Peyer's patch (tissue), 4 donors: ENCODE measurements at regions not wholly inside any gene's neighbourhood (a gene's known extent, or its start where the extent isn't known, plus 50 kb on each side); places are given as distances from the start of the nearest gene placed in this dataset.

Experiments
- POLR2A ChIP-seq, 2 donors: fragments of 450-650 bp; IDR thresholded peaks; one replicate each; pipeline ENCODE4 v1.5.1; 2017; ENCODE audit warnings: antibody characterized with exemption in 2 of 2, mild to moderate bottlenecking in 2 of 2, moderate library complexity in 2 of 2
- TF ChIP-seq, protein P1 (sequence below), 6 experiments: fragments of 450-650 bp in 4 of 6; fragments of 200-600 bp in 2 of 6; sonication (generic) in 1 of 6; IDR thresholded peaks; one replicate each; pipeline ENCODE4 v1.5.1; 2017 to 2019; ENCODE audit warnings: antibody characterized with exemption in 6 of 6, mild to moderate bottlenecking in 3 of 6, moderate library complexity in 1 of 6

DNA sequence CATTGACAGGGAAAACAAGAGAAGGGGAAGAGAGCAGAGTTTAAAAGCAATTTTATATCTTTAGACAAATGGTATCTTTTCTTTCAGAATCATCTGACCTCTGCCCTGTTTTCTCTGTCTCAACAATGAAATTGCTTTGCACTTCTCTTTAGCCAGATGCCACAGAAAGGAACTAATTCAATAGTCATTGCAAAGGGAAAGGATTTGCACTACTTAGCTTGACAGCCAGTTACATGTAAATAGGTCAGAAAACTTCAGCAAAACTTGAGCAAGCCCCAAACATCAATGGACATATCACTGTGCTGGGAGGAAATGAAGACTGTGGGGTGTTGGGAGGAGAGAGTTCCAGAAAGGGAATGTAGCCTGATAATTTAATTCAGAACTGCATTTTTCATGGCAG is 181.3 kb upstream of the FAM83B start:
- TF ChIP-seq, protein P1, sequence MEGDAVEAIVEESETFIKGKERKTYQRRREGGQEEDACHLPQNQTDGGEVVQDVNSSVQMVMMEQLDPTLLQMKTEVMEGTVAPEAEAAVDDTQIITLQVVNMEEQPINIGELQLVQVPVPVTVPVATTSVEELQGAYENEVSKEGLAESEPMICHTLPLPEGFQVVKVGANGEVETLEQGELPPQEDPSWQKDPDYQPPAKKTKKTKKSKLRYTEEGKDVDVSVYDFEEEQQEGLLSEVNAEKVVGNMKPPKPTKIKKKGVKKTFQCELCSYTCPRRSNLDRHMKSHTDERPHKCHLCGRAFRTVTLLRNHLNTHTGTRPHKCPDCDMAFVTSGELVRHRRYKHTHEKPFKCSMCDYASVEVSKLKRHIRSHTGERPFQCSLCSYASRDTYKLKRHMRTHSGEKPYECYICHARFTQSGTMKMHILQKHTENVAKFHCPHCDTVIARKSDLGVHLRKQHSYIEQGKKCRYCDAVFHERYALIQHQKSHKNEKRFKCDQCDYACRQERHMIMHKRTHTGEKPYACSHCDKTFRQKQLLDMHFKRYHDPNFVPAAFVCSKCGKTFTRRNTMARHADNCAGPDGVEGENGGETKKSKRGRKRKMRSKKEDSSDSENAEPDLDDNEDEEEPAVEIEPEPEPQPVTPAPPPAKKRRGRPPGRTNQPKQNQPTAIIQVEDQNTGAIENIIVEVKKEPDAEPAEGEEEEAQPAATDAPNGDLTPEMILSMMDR (IDR thresholded peaks at IDR 0.05): no peak
- TF ChIP-seq POLR2A (IDR thresholded peaks at IDR 0.05): no peak
